SHP77 treated with DMSO at 0.1 percent for 48 hours (cell line): ENCODE measurements at regions not wholly inside any gene's neighbourhood (a gene's known extent, or its start where the extent isn't known, plus 50 kb on each side); places are given as distances from the start of the nearest gene placed in this dataset.
"Not testable (repeated sequence)": the region's sequence is repeated elsewhere in the genome, so short reads cannot be mapped to it uniquely, and the experiment has no call there.

Experiments
- DNase-seq: peaks from one replicate; lab custom pipeline; 2025; lab: John Stamatoyannopoulos, UW

DNA sequence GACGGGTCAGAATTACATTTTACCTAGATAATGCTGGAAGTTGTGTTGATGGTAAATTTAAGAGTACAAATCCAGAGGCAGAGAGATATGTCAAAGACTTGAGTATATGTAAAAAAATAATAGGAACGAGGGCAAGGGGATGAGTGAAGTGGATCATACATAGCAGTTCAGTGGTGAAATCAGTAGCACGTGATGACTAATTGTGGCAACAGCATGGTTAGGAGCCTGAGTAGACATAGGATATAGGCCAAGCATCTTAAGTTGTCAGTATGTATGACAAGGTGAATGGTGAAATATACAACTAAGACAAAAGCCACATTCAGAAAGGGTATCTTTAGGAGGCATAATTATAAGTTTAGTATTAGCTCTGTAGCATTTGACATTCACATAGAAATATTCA, 826.5 kb upstream of the PIK3C3 start:
- no peak for DNase-seq

DNA sequence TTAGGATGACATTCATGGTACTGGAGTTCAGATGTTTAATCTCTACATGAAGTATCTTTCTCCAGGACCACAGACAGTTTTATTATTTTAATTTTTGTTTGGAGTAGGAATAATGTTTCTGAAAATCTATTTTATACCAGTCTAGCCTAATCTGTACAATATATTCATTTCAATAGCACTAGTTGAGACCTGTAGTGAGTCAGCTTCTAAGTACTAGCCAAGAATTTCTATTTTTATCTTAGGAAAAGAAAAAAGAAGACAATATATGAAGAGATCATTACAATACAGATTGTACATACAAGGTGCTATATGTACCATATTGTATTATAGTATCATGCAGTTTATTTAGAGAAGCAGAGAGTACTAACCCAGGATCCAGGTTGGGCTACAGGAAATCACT, 826.9 kb upstream of the PIK3C3 start:
- DNase-seq: no peak

DNA sequence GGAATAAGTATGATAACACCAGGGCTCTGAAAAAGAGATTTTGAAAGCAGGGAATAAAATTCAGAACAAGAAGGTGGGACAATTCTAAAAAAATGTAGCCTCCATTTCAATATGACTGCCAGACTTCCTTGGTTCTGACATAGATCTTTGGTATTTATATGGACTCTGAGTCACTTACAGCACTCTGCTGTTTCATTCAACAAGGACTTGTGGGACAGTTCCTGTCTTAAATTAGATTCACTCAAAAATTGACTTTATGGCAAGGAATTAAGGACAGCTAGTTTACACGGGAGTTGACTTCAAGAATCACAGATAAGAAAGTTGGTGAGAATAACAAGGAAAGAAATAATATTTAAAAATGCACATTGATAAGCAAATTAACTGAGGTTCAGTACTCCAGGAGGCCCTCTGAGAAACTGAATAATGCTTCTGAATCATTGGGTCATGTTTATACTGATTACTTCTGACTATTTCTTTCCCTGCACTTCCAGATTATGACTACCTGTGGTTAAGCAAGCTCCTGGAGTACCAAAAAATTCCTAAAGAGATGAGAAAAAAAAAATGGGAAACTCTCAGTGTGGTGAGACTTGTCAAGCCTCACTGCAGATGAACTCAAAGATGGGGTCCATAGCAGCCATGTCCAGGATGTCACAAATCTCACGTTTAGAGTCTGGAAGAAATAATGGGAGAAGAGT, 828.3 kb upstream of the PIK3C3 start:
- DNase-seq: no peak

DNA sequence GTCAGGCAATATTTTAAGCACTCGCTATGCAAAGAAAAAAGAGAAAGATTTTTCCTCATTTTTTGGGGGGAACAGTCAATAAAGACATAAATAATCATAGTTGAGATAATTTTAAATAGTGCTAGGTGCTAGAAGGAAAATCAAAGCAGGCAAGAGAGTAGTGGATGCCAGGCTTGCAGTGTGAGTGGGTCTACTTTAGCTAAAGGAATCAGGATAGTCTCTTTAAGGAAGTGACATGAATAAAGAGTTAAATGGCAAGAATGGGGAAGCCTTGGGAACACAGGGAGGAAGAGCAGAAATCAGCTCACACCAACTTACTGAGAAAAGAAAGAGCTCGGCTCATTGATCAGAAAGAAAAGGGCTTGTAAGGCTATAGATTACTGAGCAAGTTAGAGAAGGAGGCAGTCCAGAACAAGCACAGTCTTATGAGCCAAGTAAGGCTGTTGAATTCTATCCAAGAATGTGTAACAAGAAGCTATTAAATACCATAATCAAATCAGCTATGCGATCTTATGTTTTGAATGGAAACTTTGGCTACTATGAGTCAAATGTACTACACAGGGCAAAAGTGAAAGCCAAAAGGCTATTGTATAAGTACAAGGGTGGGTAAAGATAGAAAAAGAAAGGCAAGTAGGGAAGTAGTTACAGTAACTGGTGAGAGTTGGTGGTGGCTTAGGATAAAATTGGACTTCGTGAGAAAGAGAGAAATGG, 833.8 kb upstream of the PIK3C3 start:
- DNase-seq: no peak

DNA sequence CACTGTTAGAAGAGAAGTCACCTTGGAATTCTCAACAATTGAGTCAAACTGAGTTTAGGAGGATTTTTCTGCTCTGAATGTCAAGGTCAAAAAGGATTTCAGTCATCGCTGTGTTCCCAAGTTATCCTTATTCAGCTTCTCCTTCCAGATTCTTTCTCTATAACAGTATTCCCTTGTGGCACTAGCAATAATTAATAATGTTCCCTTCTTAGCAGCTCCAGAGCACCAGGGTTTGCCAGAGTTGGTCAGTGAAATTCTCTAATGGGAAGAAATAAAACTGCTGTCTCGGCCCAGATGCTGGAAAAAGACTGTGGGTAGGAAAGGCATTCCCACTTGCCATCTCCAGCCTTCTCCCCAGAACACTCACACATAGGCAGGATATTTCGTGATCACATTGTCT, 836.0 kb upstream of the PIK3C3 start:
- DNase-seq: no peak

DNA sequence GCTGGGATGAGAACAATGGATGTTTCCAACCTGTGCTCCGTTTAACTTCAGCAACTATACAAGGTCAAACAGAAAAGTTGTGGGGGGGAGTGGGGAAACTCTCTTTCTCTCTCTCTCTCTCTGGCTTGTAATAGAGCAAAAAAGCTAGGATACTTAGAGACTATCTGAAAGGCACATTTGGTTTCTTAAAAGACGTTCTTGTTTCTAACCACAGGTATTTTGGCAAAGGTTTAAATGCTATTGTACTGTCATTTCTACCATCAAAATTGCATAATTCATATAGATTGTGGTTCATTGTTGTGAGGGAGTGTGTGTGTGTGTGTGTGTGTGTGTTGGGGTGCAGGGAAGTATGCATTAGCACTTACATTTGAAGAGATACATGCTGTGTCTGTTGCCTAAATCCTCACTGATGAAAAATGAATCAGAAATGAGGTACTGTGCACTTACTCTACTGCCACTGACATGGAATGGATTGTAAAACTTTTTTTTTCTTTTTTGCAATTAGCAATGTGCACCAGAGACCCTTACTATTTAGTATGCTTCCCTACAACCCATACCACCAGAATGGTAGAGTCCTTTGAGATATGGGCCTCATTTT, 841.0 kb upstream of the PIK3C3 start:
- no peak for DNase-seq

DNA sequence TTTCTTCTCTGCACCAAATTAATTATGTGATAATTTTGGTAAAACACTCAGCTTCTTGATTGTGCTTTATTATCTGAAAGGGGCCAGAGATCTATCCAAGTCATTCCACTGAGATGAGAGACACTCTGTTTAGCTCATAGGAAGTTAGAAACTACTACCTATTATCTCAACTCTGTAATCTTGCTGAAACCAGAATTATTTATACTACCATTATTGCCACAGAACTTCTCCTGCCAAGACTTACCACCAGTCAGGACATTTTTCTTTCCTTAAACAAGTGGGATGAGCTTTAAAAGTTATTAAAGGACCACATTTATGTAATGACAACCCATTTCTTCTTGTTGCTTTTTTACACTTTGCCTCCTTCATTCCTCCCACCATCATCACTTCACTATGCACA, 855.6 kb upstream of the PIK3C3 start:
- no peak for DNase-seq

DNA sequence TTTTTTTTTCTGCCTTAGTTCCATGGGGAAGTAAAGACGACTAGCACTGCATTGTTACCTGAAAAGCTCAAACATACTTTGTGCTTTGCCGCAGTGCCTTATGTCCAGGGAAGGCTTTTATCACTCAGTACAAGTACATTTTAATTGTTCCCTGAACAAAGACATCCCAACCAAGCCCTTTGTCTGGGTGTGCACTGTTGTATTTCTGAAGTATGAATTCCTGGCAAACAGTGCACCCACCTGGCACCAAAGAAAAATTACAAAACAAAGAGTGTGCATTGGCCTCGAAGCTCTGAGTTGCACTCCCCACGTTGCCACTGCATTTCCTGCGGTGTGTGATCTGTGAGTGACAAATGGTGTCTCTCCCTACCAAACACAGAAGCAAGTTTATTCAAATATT, 858.5 kb upstream of the PIK3C3 start:
- DNase-seq: peak; percentile 66

DNA sequence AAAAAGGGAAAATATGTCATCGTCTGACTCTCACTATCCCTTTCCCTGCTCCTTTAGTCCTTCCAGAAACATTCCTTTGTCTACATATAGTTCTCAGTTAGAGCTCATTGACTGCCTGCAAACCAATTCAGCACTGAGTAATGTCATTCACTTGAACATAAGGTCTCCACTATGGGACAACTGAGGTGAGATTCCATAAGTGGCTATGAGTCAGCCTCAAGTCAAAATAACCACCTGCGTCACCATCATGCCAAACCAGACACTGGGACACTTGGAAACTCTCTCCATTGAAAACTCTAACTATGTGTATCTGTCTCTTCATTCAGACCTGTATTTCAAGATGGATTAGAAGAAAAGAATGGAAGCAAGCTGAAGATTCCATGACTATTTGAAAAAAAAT, 878.0 kb upstream of the PIK3C3 start:
- no peak for DNase-seq

DNA sequence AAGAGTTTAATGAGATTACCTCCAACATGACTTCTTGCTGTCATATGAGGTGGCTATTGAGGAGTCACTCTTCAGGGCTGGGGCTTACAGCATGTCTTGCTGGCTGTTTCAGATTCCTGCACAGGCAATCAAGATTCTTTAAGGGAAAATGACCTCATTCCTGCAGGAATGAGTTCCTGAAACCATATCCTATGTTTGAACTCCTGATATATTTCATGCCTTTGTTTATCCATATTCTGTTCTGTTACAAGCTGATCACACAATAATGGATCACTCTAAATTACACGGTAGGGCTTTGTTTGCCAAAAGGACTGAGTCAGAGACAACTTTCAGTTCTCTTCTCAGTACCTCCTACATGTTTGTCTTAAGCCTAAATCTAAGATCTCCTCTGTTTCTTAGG, 879.8 kb upstream of the PIK3C3 start:
- no peak for DNase-seq

DNA sequence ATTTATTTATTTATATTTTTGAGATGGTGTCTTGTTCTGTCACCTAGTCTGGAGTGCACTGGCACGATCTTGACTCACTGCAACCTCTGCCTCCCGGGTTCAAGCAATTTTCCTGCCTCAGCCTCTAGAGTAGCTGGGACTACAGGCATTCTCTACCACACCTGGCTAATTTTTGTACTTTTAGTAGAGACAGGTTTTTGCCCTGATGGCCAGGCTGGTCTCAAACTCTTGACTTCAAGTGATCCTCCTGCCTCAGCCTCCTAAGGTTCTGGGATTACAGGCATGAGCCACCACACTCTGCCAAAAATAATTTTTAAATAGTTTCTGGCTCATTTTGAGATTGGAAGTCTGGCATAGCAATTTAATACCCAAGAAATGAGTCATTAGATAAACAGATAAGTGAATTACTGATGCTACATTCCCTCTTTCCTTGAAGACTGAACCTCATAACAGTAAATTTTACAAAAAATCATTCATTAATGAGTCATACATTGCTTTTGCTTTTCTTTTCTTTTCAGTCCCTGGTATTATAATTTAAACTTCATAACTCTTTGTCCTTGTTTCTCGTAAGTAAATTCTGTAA, 881.6 kb upstream of the PIK3C3 start:
- no peak for DNase-seq

DNA sequence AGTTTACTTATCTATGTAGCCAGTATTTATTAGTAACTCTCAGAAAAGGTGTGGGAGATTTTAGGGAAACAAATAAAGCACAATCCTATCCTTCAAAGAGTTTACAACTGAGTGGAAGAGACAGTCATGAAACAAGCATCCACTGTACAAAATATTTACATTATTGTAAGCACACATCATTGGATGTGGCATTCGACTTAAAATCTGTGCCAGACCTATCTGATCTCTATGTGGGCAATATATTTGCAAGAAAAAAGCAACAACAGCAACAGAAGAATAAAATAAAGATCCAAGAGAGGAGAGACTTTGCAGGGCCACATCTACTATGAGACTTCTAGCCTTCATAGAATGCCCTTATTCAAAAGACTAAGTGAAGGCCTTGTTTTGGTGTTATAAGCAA, 882.1 kb upstream of the PIK3C3 start:
- no peak for DNase-seq

DNA sequence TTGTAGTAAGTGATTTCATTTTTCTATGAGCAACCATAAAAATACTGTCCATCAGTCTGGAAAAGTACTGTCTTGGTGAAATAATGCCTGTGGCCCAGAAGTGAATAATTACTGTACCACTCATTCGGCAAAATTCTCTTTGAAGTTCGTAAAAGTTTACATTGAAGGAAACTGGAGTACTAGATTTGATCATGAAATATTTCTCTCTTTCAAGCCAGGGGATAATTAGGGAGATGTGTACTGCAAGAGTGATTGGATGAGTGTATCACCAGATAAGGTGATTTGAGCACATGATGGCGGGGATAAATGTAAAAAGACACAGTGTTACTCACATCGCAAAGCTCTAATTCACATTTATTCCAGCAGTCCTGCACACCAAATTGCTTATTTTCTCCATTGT, 883.2 kb upstream of the PIK3C3 start:
- DNase-seq: no peak

DNA sequence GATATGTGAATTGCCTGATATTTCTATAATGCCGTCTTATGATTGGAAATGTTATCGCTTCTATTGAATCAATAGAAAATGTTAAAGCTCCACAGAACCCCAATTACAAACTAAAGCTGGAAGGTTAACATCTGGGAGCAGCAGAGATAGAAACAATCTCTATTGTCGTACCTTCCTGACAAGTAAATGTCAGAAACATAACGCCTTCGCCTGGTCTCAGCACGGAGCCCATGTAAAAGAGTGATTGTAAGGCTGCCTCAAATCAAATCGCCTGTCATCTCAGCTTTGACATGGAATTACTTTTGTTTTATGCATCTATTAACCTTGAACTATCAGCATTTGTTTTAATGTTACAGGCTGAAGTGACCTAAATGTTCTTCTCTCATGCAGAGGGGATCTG, 885.9 kb upstream of the PIK3C3 start:
- DNase-seq: no peak

DNA sequence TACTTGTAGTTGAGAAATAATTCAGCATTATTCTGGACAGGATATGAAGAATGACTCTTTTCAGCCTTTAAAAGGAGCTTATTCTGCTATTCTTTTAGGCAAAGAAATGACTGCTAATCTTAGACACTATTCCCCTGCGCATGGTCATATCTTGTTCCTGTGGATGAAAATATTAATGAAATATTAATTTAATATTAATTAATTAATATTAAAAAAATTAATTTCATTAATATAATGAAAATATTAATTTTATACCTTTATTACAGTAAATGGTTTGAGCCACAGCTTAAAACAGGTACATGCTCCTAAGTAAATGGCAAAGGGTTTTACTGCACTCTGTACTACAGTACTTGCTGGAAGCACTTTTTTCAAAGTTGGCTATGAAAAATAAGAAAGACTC, 890.1 kb upstream of the PIK3C3 start:
- no peak for DNase-seq

DNA sequence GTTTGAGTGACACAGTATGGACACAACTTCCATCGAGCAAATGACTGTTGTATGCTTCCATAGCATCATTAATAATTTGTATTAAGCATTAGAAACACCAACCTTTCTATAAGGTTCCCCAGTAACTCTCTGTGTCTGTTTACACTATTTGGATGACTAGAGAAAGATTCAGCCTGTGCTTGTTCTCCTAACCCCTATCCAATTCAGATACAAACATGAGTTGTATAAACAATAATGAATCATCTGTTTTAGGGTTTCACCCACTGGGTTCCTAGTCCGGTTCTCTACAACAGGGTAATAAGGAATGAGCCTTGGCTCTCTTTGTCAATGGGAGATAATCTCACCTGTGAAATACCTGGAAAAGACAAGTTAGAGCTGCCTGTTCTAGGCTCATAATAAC, 894.1 kb upstream of the PIK3C3 start:
- DNase-seq: no peak

DNA sequence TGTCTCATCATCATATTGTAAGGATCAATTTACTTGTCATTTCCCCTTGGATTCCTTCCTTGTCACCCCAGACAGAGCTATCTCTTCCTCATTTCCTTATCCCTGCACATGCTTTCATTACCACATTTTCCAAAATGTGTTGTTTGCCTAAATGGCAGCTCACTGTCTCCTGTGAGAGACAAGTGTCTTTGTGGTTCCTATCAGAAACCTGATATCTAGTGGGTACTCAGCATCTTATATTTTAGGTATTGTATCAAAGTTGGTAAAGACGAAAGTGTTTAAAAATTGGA, 896.0 kb upstream of the PIK3C3 start:
- no peak for DNase-seq

DNA sequence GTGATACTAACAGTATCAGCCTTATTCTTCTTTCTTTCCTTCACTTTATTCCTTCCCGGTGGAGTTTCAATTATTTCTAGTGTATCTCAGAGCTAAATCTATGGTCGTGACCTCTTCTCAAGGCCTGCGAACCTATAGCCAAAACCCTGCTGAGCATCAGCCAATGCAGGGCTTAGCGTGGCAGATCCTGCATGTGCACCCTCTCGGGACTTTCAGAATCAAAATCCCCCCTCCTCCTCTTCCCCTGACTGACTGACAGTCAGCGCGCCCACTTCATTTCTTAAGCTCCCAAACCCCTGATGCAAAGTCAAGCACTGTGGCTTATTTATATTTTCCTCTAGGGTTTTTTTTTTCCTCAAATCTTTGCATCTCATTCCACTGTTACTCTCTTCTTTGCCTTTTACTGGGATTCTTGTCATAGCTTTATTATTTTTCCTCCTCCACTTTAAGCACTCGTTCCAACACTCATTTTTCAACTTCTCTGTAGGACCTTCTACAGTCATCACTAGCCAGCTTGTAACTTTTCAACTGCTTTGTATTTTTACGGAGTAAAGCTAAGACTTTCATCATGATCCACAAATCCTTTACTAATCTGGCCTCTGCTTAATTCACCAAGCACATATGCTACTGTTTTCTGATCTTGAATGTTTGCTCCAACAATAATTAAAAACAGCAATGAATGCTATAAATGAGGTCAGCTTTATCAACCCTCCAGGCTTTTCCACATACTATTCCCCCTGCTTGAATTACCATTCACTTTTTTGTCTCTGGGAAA, 896.5 kb upstream of the PIK3C3 start:
- no peak for DNase-seq

DNA sequence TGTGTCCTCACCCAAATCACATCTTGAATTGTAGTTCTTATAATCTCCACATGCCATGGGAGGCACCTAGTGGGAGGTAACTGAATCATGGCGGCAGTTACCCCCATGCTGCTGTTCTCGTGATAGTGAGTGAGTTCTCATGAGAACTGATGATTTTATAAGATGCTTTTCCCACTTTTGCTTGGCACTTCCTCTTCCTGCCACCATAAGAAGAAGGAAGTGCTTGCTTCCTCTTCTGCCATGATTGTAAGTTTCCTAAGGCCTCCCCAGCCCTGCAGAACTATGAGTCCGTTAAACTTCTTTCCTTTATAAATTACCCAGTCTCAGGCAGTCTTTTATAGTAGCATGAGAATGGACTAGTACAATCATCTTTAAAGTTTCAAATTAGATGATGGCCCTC, 902.4 kb upstream of the PIK3C3 start:
- no peak for DNase-seq

DNA sequence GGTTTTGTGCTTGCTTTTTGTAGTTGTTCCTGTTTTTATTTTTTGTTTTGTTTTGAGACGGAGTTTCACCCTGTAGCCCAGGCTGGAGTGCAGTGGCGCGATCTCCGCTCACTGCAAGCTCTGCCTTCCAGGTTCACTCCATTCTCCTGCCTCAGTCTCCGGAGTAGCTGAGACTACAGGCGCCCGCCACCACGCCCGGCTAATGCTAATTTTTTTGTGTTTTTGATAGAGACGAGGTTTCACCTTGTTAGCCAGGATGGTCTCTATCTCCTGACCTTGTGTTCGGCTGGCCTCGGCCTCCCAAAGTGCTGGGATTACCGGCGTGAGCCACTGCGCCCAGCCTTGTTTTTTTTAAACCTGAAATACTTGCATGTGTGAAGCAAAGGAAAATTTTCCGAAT, 908.8 kb upstream of the PIK3C3 start:
- DNase-seq: not testable (repeated sequence)

DNA sequence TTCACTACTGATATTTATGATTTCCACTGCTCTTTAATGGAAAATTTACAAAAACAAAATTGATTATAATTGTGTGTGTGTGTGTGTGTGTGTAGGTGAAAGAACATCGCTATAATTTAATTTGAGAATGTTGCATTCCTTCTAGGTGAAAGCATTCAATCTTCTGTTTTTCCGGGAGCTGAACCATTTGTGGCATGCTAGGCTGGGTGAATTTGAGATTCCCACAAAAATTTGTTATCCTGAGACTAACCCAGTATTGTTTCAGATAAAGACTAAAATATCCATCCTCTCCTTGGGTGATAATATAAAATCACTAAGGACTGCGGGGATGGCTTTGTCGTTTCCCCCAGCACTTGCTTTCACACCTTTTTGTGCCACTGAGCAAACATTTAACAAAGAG, 911.2 kb upstream of the PIK3C3 start:
- no peak for DNase-seq

DNA sequence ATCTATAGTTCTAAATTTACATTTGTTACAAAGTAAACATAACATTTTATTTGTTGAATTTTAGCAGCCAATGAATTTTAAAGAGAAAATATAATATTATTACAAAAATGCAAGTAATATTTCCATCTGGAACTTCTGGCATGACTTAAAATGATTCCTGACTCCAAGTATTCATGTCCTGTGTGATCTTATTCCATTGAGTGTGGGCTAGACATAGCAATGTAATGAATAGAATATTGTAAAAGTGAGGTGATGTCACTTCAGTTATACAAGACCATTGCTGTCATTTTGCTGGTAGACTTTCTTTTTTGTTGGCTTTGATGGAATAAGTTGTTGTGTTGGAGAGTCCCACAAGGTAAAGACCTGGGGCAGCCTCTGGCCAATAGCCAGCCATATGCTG, 912.2 kb upstream of the PIK3C3 start:
- no peak for DNase-seq

DNA sequence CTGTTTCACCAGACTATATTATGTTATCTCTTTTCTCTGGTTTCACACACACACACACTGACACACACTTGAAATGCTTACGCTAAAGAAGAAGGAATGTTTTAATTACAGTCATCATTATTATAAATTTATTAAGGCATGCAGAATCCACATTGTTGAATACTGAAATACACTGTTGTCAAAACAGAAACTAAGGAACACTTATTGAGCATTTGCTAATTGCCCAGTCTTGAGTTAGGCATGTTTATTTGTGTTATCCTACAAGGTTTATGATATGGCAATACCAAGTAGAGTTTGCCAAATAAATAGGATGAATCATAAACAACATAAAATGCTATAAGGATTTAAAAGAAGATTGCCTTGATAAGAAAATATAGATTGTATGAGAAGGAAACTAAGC, 917.0 kb upstream of the PIK3C3 start:
- no peak for DNase-seq
